Vagina (tissue), 2 donors: ENCODE measurements at regions not wholly inside any gene's neighbourhood (a gene's known extent, or its start where the extent isn't known, plus 50 kb on each side); places are given as distances from the start of the nearest gene placed in this dataset.
"Not testable (repeated sequence)": the region's sequence is repeated elsewhere in the genome, so short reads cannot be mapped to it uniquely, and the experiment has no call there.

Experiments used
- DNase-seq, 2 donors: peaks; one replicate each; pipeline ENCODE4 v3.0.0-alpha.2; 2017; ENCODE audit errors: extremely low spot score in 2 of 2
- H3K27ac ChIP-seq: fragments of 200-600 bp; sonication (generic); one replicate; pipeline ENCODE4 v1.5.1; 2019
- H3K27me3 ChIP-seq: fragments of 200-600 bp; sonication (generic); one replicate; pipeline ENCODE4 v1.5.1; 2019
- H3K36me3 ChIP-seq, 2 donors: fragments of 200-600 bp; sonication (generic); one replicate each; pipeline ENCODE4 v1.5.1; 2017 to 2019
- H3K4me1 ChIP-seq: fragments of 200-600 bp; sonication (generic); one replicate; pipeline ENCODE4 v1.5.1; 2019
- H3K4me3 ChIP-seq, 2 donors: fragments of 200-600 bp; sonication (generic); 1 replicate in 1 of 2; 2 replicates in 1 of 2; pipeline ENCODE4 v1.5.1; 2016 to 2019
- H3K9me3 ChIP-seq: fragments of 200-600 bp; sonication (generic); one replicate; pipeline ENCODE4 v1.5.1; 2019
- POLR2A ChIP-seq, 2 donors: fragments of 450-650 bp; IDR thresholded peaks; one replicate each; pipeline ENCODE4 v1.6.1; 2017; ENCODE audit warnings: antibody characterized with exemption in 2 of 2, mild to moderate bottlenecking in 2 of 2, moderate library complexity in 2 of 2
- POLR2AphosphoS5 ChIP-seq, 2 donors: sonication (generic); formaldehyde crosslinking; IDR thresholded peaks; one replicate each; pipeline ENCODE4 v1.9.0; 2017; ENCODE audit warnings: antibody characterized with exemption in 2 of 2, mild to moderate bottlenecking in 2 of 2, low read depth in 1 of 2; ENCODE audit not compliant: insufficient read depth in 1 of 2
- intact Hi-C: fragments of 100-400 bp; cut with DNase I; formaldehyde crosslinking; loops from one replicate; pipeline ENCODE4 v1.15.1; 2023
- TF ChIP-seq, protein P1 (sequence below), 3 experiments: fragments of 450-650 bp in 2 of 3; fragments of 200-600 bp in 1 of 3; sonication (generic) in 1 of 3; IDR thresholded peaks; one replicate each; pipeline ENCODE4 v1.5.1; 2017 to 2019; ENCODE audit warnings: antibody characterized with exemption in 3 of 3, mild to moderate bottlenecking in 2 of 3, moderate library complexity in 2 of 3

DNA sequence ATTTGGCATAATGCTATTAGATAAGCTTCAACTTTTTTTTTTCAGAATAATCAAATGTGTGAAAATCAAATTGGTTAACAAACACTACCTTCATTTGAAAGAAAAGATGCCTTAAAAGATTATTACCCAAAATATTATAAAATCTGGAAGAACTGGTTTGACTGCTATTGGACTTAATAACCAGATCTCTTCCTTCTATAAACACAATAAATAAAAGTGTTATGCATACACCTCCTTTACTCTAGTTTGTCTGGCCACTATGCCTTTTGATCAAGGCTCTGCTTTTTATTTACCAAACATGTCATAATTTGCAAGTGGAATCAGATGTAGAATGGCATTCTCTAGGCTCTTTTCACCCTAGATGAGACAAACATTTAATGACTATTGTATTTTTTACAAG is 897.3 kb upstream of the EPHA5 start:
- H3K27me3 ChIP-seq, result no peaks in the 10 kb centered on the region
- TF ChIP-seq, protein P1, sequence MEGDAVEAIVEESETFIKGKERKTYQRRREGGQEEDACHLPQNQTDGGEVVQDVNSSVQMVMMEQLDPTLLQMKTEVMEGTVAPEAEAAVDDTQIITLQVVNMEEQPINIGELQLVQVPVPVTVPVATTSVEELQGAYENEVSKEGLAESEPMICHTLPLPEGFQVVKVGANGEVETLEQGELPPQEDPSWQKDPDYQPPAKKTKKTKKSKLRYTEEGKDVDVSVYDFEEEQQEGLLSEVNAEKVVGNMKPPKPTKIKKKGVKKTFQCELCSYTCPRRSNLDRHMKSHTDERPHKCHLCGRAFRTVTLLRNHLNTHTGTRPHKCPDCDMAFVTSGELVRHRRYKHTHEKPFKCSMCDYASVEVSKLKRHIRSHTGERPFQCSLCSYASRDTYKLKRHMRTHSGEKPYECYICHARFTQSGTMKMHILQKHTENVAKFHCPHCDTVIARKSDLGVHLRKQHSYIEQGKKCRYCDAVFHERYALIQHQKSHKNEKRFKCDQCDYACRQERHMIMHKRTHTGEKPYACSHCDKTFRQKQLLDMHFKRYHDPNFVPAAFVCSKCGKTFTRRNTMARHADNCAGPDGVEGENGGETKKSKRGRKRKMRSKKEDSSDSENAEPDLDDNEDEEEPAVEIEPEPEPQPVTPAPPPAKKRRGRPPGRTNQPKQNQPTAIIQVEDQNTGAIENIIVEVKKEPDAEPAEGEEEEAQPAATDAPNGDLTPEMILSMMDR (IDR thresholded peaks at IDR 0.05), result no peak
- TF ChIP-seq POLR2A (IDR thresholded peaks at IDR 0.05) (no peak), POLR2AphosphoS5 (IDR thresholded peaks at IDR 0.05; ENCODE audit: insufficient read depth in 1 of 2, low read depth in 1 of 2) (no peak)
- H3K4me3 ChIP-seq, result no peak overlapping the region
- no peaks in the 10 kb centered on the region for H3K9me3 ChIP-seq
- H3K27ac ChIP-seq, result no peak overlapping the region
- peaks cover 10% of the 10 kb centered on the region for H3K4me1 ChIP-seq
- no peaks in the 10 kb centered on the region for H3K36me3 ChIP-seq
- intact Hi-C loops, result no loop called here
- no peak for DNase-seq

DNA sequence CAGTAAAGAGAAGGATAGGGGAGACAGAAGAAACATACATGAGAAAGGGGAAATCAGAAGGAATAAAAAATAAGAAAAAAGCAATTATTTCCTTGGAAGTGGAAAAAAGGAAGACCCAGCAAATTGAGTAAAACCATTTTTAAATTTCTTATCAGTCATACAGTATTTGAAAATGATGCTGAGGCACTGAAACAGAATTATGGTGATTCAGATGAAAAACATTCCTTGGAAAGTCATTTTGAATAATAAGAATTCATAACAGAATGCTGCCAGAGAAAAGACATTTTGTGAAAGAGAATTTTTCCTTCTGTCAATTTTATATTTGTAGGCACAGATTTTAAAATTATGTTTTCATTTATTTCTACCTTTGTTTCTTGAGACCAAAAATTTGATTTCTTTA is 895.5 kb upstream of the EPHA5 start:
- H3K27me3 ChIP-seq, result no peaks in the 10 kb centered on the region
- no peaks in the 10 kb centered on the region for H3K9me3 ChIP-seq
- H3K4me3 ChIP-seq, result no peak overlapping the region
- TF ChIP-seq POLR2A (IDR thresholded peaks at IDR 0.05) (no peak), POLR2AphosphoS5 (IDR thresholded peaks at IDR 0.05; ENCODE audit: insufficient read depth in 1 of 2, low read depth in 1 of 2) (no peak)
- TF ChIP-seq, protein P1 (IDR thresholded peaks at IDR 0.05), result no peak
- H3K4me1 ChIP-seq, result peaks cover 10% of the 10 kb centered on the region
- no peak overlapping the region for H3K27ac ChIP-seq
- intact Hi-C loops, result no loop called here
- no peaks in the 10 kb centered on the region for H3K36me3 ChIP-seq
- no peak for DNase-seq

DNA sequence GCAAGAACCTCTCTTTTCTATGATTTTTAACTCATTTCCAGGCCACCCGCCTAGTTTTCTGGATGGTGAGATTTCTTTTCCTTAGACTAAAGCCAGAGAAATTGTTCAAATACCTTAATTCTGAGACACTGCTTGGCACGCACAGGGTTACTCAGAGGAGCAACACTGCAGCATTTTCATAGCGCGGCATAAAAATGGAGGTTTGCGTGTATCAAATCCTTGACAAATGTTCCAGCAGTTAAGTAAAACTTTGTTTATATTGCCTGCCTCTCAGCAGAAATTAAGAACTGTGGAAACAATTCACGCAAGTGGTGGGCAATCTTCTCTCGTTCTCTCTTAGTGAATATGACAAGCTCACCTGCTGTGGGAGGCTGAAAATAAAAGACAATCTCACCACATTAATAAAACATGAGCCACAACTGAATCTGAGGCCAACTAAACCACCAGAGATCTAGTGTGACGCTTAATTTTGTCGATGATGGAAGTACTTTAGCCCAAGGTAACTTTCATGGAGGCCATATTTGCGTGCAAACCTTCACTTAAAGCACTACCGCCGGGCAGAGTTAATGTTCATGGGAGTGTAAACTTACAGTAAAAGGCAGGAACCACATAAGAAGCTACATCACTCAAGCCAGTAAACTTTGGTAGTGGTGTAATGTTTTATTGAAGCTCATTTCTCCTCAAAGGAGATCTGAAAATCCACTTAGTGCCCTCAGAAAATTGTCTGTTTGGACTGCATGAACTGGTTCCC is 894.8 kb upstream of the EPHA5 start:
- Histone ChIP-seq H3K4me3 (no peak overlapping the region), H3K4me1 (peaks cover 10% of the 10 kb centered on the region), H3K27ac (no peak overlapping the region), H3K9me3 (no peaks in the 10 kb centered on the region), H3K36me3 (no peaks in the 10 kb centered on the region), H3K27me3 (no peaks in the 10 kb centered on the region)
- no peak for TF ChIP-seq POLR2AphosphoS5 (IDR thresholded peaks at IDR 0.05; ENCODE audit: insufficient read depth in 1 of 2, low read depth in 1 of 2)
- no peak for TF ChIP-seq POLR2A (IDR thresholded peaks at IDR 0.05)
- TF ChIP-seq, protein P1 (IDR thresholded peaks at IDR 0.05), result no peak
- intact Hi-C loops, result no loop called here
- DNase-seq, result no peak

DNA sequence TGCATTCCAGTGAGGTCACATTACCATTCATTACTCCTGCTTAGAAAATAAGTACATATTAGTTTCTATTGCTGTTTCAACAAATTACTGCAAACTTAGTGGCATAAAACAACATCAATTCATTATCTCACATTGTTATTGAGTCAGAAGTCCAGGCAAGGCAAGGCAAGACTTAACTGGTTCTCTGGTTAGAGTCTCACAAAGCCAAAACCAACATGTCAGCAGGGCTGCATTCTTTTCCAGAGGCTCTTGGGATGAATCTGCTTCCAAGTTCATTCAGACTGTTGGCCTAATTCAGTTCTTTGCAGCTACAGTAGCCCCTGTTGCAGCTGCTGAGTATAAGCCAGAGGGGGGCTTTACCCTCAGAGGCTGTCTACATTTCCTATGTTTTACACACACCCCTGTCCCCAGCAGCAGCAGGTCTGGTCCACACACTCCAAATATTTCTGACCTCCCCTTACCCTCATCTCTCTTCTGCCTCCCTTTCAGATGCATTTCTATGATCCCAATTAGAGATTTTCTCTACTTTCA is 892.1 kb upstream of the EPHA5 start:
- no peak for DNase-seq

DNA sequence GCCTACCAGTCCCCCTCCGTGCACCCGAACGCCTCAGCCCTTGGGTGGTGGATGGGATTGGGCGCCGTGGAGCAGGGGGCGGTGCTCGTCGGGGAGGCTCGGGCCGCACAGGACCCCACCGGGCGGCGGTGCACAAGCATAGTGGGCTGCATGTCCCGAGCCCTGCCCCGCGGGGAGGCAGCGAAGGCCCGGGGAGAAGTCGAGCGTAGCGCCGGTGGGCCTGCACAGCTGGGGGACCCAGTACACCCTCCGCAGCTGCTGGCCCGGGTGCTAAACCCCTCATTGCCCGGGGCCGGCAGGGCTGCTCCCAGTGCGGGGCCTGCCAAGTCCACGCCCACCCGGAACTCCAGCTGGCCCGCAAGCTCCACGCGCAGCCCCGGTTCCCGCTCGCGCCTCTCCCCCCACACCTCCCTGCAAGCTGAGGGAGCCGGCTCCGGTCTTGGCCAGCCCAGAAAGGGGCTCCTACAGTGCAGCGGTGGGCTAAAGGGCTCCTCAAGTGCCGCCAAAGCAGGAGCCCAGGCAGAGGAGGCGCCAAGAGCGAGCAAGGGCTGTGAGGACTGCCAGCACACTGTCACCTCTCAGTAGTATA is 891.3 kb upstream of the EPHA5 start:
- H3K27me3 ChIP-seq, intact Hi-C loops, H3K36me3 ChIP-seq, H3K9me3 ChIP-seq, H3K27ac ChIP-seq, H3K4me3 ChIP-seq, DNase-seq: not testable (repeated sequence)
- peaks cover 10% of the 10 kb centered on the region for H3K4me1 ChIP-seq

More for the DNA sequence above, 892.1 kb upstream of the EPHA5 start:
- TF ChIP-seq, protein P1 (IDR thresholded peaks at IDR 0.05), result no peak
- TF ChIP-seq POLR2AphosphoS5 (IDR thresholded peaks at IDR 0.05; ENCODE audit: insufficient read depth in 1 of 2, low read depth in 1 of 2) (no peak), POLR2A (IDR thresholded peaks at IDR 0.05) (no peak)
- Histone ChIP-seq H3K9me3 (no peaks in the 10 kb centered on the region), H3K27ac (no peak overlapping the region), H3K36me3 (no peaks in the 10 kb centered on the region), H3K27me3 (no peaks in the 10 kb centered on the region), H3K4me1 (peaks cover 10% of the 10 kb centered on the region), H3K4me3 (no peak overlapping the region)
- intact Hi-C loops, result no loop called here
